ENCODE measurements at regions not wholly inside any gene's neighbourhood (a gene's known extent, or its start where the extent isn't known, plus 50 kb on each side); places are given as distances from the start of the nearest gene placed in this dataset.

DNA sequence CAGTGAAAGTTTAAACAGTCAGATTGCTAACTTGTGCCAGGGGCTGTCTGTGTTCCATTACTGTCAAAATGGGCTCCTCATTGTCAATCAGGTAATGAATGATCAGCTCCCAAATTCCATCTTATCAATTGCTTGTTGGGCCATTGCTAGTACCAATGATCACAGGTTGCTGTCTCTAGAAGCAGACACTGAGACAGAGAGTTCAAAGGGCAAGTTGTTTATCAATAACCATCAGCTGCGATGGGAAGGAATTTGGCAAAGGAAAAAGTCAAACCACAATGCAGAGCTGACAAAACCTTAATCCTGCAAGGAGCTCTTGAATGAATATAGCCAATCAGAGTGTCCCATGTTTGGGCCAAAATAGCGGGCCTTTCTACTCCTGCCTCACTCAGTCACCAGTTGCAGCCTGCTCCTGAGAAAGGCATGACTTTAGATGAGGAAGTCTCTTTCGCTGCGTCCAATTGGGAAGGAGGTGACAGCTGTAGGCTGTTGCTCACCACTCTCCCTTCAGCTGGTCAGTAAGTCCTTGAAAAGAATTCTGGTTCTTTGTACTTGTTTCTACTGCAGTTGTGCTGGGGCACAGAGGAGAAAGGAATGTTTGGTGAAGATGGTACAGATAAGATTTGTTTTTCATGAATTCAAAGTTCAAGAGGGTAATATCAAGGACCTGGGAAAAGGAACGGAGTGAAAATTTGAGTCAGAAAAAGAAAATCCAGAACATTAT lies 179.2 kb upstream of the PDE3A start:
- POLR2A ChIA-PET, result no interaction called here
- DNase-seq (ENCODE audit: extremely low spot score), result no peak
- TF ChIP-seq, protein P1, sequence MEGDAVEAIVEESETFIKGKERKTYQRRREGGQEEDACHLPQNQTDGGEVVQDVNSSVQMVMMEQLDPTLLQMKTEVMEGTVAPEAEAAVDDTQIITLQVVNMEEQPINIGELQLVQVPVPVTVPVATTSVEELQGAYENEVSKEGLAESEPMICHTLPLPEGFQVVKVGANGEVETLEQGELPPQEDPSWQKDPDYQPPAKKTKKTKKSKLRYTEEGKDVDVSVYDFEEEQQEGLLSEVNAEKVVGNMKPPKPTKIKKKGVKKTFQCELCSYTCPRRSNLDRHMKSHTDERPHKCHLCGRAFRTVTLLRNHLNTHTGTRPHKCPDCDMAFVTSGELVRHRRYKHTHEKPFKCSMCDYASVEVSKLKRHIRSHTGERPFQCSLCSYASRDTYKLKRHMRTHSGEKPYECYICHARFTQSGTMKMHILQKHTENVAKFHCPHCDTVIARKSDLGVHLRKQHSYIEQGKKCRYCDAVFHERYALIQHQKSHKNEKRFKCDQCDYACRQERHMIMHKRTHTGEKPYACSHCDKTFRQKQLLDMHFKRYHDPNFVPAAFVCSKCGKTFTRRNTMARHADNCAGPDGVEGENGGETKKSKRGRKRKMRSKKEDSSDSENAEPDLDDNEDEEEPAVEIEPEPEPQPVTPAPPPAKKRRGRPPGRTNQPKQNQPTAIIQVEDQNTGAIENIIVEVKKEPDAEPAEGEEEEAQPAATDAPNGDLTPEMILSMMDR (IDR thresholded peaks at IDR 0.05; ENCODE audit: control extremely low read depth, extremely low read depth, low read depth, missing control alignments), result no peak
- CTCF ChIA-PET, result no interaction called here

DNA sequence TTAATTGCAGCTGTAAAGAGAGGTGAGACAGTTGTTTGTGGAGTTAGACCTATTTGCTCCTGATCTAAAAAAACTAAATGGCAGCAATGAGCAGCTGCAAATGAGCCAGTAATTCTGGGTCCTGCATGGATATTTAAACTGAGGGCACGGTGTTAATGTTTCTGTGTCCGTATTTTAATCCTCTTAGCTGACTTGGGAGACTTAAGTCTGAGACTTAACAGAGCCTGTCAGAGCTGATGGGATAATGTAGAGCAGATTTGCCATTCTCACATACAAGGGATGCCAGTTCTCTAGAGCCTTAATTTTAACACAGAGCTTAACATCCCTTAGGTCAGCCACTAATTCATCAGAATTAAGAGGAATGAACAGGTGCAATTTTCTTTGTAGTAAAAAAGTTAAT lies 178.6 kb upstream of the PDE3A start:
- POLR2A ChIA-PET, result no interaction called here
- DNase-seq (ENCODE audit: extremely low spot score), result no peak
- TF ChIP-seq, protein P1 (IDR thresholded peaks at IDR 0.05; ENCODE audit: control extremely low read depth, extremely low read depth, low read depth, missing control alignments), result no peak
- CTCF ChIA-PET, result no interaction called here

DNA sequence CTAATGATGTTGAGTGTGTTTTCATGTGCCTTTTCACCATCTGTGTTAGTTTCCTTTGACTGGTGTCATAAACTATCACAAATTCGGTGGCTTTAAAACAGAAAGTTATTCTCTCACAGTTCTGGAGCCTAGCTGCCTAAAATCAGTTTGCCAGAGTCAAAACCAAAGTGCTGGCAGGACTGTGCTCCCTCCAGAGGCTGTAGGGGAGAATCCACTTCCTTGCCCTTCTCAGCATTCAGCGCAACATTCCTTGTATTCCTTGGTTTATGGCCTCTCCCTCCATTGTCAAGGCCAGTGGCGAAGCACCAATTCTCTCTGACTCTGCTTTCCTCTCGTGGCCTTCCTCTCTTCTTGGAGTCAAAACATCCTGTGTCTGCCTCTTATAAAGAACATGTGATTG lies 174.2 kb upstream of the PDE3A start:
- TF ChIP-seq, protein P1 (IDR thresholded peaks at IDR 0.05; ENCODE audit: control extremely low read depth, extremely low read depth, low read depth, missing control alignments), result no peak
- no peak for DNase-seq (ENCODE audit: extremely low spot score)
- POLR2A ChIA-PET, result no interaction called here
- CTCF ChIA-PET, result interaction anchor here (1.8 kb wide), 1 partner anchor 17 kb away, joined by 5 read pairs; no protein-coding TSS in a partner anchor

DNA sequence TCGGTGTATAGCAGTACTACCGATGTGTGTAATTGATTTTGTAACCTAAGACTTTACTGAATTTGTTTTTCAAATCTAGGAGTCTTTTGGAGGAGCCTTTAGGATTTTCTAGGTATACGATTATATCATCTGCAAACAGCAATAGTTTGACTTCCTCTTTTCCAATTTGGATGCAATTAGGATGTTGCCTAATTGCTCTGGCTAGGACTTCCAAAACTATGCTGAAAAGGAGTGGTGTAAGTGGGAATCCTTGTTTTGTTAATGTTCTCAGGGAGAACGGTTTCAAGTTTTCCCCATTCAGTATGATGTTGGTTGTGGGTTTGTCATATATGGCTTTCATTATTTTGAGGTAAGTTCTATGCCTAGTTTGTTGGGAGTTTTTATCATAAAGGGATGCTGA lies 171.6 kb upstream of the PDE3A start:
- ChIA-PET POLR2A (no interaction called here), CTCF (no interaction called here)
- no peak for DNase-seq (ENCODE audit: extremely low spot score)
- TF ChIP-seq, protein P1 (IDR thresholded peaks at IDR 0.05; ENCODE audit: control extremely low read depth, extremely low read depth, low read depth, missing control alignments), result no peak

DNA sequence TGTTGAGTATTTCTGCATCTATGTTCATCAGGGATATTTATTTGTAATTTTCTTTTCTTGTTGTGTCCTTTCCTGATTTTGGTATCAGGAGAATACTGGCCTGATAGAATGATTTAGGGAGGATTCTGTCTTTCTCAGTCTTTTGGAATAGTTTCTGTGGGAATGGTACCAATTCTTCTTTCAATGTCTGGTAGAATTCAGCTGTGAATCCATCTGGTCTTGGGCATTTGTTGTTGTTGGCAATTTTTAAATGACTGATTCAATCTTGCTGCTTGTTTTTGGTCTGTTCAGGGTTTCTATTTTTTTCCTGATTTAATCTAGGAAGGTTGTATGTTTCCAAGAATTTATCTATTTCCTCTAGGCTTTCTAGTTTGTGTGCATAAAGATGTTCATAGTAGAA lies 170.9 kb upstream of the PDE3A start:
- TF ChIP-seq, protein P1 (IDR thresholded peaks at IDR 0.05; ENCODE audit: control extremely low read depth, extremely low read depth, low read depth, missing control alignments), result no peak
- no peak for DNase-seq (ENCODE audit: extremely low spot score)
- POLR2A ChIA-PET, result no interaction called here
- CTCF ChIA-PET, result no interaction called here

DNA sequence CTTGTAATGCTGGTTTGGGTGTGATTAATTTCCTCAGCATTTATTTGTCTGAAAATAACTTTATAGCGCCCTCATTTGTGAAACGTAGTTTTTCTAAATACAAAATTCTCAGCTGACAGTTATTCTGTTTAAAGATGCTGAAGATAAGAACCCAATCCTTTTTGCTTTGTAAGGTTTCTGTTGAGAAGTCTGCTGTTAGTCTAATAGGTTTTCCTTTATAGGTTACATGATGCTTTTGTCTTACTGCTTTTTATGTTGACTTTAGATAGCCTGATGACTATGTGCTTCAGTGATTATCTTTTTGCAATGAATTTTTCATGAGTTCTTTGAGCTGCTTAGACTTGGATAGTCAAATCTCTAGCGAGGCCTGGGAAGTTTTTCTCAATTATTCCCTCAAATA lies 168.6 kb upstream of the PDE3A start:
- TF ChIP-seq, protein P1 (IDR thresholded peaks at IDR 0.05; ENCODE audit: control extremely low read depth, extremely low read depth, low read depth, missing control alignments), result no peak
- CTCF ChIA-PET, result interaction anchor here (1.6 kb wide), 1 partner anchor 69 kb away, joined by 3 read pairs; no protein-coding TSS in a partner anchor
- DNase-seq (ENCODE audit: extremely low spot score), result no peak
- POLR2A ChIA-PET, result no interaction called here

Data from GM10248 (cell line).